ENCODE measurements at regions not wholly inside any gene's neighbourhood (a gene's known extent, or its start where the extent isn't known, plus 50 kb on each side); places are given as distances from the start of the nearest gene placed in this dataset.

DNA sequence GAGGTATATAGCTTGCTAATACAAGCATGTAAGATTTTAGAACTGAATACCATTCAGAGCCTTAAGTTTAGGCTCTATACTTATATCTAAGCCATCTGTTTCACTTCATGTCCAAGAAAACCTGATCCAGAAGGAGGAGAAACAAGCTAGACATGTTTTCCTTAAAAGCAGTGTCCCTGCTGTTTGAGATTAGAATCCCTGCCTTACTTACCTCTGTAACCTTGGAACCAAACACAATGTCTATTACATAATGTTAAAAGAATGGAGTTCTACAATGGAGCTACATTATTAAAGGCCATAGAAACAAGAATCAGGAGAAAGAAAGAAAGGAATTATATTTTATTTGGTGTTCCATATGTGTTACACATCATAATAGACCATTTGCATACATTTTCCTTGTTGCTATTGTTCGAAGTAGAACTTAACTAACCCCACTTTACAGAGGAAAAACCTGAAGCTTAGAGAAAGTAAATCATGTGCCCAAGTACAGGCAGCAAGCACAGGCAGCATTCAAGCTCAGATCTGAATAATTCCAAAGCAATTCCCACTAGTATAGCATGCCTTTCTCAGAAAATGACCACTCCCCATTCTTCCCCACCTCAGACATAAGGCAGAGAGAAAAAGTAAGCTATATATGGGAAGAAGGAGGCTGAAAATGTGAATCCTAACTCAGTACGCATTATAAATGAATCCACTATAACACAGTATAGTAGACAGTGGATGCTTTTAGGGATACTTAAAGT lies 380.1 kb upstream of the SPAG17 start:
- TF ChIP-seq TAF1 (IDR thresholded peaks at IDR 0.05; ENCODE audit: borderline replicate concordance, insufficient read depth, low read length) (no peak), SIN3A (IDR thresholded peaks at IDR 0.05; ENCODE audit: borderline replicate concordance, insufficient read depth, low read length) (no peak), FOXP2 (optimal IDR thresholded peaks at IDR 0.05; ENCODE audit: borderline replicate concordance, extremely low read depth, extremely low read length, insufficient read depth) (no peak), POLR2AphosphoS5 (IDR thresholded peaks at IDR 0.05; ENCODE audit: low read depth, low read length) (no peak)
- TF ChIP-seq, protein P1, sequence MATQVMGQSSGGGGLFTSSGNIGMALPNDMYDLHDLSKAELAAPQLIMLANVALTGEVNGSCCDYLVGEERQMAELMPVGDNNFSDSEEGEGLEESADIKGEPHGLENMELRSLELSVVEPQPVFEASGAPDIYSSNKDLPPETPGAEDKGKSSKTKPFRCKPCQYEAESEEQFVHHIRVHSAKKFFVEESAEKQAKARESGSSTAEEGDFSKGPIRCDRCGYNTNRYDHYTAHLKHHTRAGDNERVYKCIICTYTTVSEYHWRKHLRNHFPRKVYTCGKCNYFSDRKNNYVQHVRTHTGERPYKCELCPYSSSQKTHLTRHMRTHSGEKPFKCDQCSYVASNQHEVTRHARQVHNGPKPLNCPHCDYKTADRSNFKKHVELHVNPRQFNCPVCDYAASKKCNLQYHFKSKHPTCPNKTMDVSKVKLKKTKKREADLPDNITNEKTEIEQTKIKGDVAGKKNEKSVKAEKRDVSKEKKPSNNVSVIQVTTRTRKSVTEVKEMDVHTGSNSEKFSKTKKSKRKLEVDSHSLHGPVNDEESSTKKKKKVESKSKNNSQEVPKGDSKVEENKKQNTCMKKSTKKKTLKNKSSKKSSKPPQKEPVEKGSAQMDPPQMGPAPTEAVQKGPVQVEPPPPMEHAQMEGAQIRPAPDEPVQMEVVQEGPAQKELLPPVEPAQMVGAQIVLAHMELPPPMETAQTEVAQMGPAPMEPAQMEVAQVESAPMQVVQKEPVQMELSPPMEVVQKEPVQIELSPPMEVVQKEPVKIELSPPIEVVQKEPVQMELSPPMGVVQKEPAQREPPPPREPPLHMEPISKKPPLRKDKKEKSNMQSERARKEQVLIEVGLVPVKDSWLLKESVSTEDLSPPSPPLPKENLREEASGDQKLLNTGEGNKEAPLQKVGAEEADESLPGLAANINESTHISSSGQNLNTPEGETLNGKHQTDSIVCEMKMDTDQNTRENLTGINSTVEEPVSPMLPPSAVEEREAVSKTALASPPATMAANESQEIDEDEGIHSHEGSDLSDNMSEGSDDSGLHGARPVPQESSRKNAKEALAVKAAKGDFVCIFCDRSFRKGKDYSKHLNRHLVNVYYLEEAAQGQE (IDR thresholded peaks at IDR 0.05; ENCODE audit: insufficient read depth in 1 of 2, low read depth in 2 of 2, low read length in 2 of 2) = no peak

DNA sequence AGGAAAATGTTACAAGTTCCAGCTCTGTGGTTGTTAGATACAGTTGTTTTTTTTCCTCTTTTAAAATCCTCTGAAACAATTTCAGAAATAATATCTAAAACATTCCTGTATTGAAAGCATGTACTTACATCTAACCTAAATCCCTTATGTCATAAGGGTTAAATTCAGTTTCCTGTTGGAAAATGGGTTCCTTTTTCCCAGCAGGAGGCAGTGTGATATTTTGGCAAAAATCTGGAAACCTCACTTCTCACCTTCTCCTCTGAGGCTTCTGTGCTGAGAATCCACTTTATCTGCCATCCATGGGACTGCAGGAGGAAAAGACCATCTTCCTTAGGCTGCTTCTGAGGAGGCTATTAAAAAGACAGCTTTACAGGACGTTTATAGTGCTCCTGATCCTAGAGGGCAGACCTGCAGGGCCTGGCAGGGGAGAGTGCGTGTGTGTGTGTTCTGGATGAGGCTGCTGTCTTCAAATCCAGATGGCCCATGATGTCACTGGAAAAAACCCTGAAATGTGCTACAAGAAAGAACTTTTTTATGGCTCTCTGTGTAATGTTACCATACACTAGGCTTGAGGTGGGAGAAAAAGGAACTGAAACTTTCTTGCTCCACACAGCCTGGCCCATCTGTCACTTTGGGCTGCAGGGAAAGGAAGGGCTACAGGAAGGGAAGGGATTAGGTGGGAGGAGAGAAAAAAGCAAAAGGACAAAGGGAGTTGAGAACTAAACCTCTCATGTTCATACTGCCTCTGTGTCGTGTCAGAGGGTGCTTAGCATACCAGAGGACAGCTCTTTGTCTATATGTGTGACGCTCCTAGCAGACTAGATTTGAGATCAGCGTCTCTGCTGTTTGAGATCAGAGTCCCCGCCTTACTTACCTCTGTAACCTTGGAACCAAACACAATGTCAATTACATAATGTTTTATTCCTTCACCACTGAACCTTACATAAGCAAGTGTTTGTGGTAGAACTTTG lies 379.2 kb upstream of the SPAG17 start:
- TF ChIP-seq POLR2AphosphoS5 (IDR thresholded peaks at IDR 0.05; ENCODE audit: low read depth, low read length) (no peak), FOXP2 (optimal IDR thresholded peaks at IDR 0.05; ENCODE audit: borderline replicate concordance, extremely low read depth, extremely low read length, insufficient read depth) (no peak), TAF1 (IDR thresholded peaks at IDR 0.05; ENCODE audit: borderline replicate concordance, insufficient read depth, low read length) (no peak), SIN3A (IDR thresholded peaks at IDR 0.05; ENCODE audit: borderline replicate concordance, insufficient read depth, low read length) (no peak)
- TF ChIP-seq, protein P1 (IDR thresholded peaks at IDR 0.05; ENCODE audit: insufficient read depth in 1 of 2, low read depth in 2 of 2, low read length in 2 of 2) = no peak

DNA sequence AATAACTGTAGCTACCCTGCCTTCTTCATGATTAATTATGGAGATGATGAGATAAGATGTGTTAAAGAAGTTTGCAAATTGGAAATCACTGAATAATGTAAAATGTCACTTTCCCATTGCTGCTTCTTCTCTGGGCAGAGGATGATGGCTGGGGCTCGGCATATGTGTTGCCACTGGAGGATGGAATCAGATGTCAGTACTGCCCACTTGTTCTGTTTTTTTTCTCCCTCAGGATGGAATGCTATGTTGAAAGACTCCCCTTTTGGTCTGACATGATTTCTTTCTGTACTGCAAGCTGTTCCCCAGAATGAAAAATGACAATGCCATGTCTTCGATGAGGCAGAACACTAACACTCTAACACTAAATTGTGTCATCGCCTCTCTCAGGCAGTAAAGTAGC lies 373.9 kb upstream of the SPAG17 start:
- TF ChIP-seq FOXP2 (optimal IDR thresholded peaks at IDR 0.05; ENCODE audit: borderline replicate concordance, extremely low read depth, extremely low read length, insufficient read depth) = no peak

DNA sequence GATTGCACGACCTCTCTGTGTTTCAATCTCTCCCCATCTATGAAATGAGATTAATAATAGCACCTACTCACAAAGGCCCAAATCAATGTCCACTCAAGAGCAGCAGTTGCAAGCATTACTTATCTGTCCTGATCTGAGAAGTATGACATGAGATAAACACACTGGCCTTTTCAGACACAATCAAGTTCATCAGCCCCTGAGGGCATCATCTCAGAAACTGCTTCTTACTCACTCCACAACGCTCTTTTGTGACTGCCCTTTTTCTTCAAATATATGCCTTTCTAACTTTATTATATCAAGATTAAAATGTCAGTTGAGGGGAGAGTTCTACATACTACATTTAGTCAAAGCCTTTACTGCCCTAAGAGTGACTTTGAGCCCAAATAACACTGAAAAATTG lies 371.9 kb upstream of the SPAG17 start:
- TF ChIP-seq SIN3A (IDR thresholded peaks at IDR 0.05; ENCODE audit: borderline replicate concordance, insufficient read depth, low read length) = no peak
- TF ChIP-seq, protein P1 (IDR thresholded peaks at IDR 0.05; ENCODE audit: insufficient read depth in 1 of 2, low read depth in 2 of 2, low read length in 2 of 2) = no peak
- TF ChIP-seq FOXP2 (optimal IDR thresholded peaks at IDR 0.05; ENCODE audit: borderline replicate concordance, extremely low read depth, extremely low read length, insufficient read depth) = no peak
- TF ChIP-seq TAF1 (IDR thresholded peaks at IDR 0.05; ENCODE audit: borderline replicate concordance, insufficient read depth, low read length) = no peak
- no peak for TF ChIP-seq POLR2AphosphoS5 (IDR thresholded peaks at IDR 0.05; ENCODE audit: low read depth, low read length)

DNA sequence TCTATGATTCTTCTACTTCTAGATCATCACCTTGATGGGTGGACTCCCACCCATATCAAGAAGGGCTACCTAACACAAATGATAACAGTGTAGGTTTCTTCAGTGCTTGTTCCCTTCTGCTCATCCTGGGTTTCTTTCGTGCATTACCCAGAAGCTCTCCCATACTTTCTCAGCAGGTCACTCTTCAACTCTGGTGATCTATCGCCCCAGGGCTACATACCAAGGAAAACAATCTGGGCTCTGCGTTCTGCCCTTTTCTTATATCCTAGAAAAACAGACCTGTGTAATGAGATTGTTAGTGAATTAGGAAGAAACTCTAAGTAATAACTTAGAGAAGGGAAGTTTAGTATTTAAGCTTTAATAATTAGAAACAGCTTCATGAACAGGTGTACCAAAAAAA lies 370.6 kb upstream of the SPAG17 start:
- TF ChIP-seq TAF1 (IDR thresholded peaks at IDR 0.05; ENCODE audit: borderline replicate concordance, insufficient read depth, low read length) (no peak), POLR2AphosphoS5 (IDR thresholded peaks at IDR 0.05; ENCODE audit: low read depth, low read length) (no peak), FOXP2 (optimal IDR thresholded peaks at IDR 0.05; ENCODE audit: borderline replicate concordance, extremely low read depth, extremely low read length, insufficient read depth) (no peak), SIN3A (IDR thresholded peaks at IDR 0.05; ENCODE audit: borderline replicate concordance, insufficient read depth, low read length) (no peak)
- TF ChIP-seq, protein P1 (IDR thresholded peaks at IDR 0.05; ENCODE audit: insufficient read depth in 1 of 2, low read depth in 2 of 2, low read length in 2 of 2) = no peak
